ENCODE measurements at regions not wholly inside any gene's neighbourhood (a gene's known extent, or its start where the extent isn't known, plus 50 kb on each side); places are given as distances from the start of the nearest gene placed in this dataset.

DNA sequence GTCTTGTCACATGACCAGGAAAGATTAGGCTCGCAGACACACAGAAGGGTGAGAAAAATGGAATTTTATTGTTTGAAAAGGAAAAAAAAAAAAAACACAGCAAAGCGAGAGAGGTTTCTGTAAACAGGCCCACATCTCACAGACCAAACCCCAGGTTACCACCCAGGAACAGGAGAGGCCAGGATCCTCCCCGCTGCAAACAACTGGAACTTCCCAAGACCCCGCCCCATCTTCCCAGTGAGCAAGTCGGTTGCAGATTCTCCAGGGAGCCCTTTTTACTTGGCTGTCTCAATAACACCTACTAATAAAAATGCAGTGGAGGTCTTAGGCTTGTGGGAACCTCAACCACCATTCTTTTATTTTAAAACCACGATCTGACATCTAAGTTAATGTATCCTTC, 84.7 kb upstream of the ETS2 start:
- Histone ChIP-seq H3K4me3 (ENCODE audit: low read depth, low read length) (no peak overlapping the region), H3K27me3 (ENCODE audit: control insufficient read depth, insufficient read depth, low read length) (peaks cover 21% of the 10 kb centered on the region), H3K27ac (ENCODE audit: low read depth, low read length) (no peak overlapping the region), H3K9me3 (ENCODE audit: control insufficient read depth, insufficient read depth, low read length) (peaks cover 5% of the 10 kb centered on the region)
- TF ChIP-seq, protein P1, sequence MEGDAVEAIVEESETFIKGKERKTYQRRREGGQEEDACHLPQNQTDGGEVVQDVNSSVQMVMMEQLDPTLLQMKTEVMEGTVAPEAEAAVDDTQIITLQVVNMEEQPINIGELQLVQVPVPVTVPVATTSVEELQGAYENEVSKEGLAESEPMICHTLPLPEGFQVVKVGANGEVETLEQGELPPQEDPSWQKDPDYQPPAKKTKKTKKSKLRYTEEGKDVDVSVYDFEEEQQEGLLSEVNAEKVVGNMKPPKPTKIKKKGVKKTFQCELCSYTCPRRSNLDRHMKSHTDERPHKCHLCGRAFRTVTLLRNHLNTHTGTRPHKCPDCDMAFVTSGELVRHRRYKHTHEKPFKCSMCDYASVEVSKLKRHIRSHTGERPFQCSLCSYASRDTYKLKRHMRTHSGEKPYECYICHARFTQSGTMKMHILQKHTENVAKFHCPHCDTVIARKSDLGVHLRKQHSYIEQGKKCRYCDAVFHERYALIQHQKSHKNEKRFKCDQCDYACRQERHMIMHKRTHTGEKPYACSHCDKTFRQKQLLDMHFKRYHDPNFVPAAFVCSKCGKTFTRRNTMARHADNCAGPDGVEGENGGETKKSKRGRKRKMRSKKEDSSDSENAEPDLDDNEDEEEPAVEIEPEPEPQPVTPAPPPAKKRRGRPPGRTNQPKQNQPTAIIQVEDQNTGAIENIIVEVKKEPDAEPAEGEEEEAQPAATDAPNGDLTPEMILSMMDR (IDR thresholded peaks at IDR 0.05; ENCODE audit: low read depth, low read length): no peak
- no peak for DNase-seq (ENCODE audit: low read depth, low spot score)
- ChIA-PET POLR2A (no interaction called here), CTCF (interaction anchor here (0.8 kb wide), 1 partner anchor 9 kb away, joined by 4 read pairs; no protein-coding TSS in a partner anchor)

DNA sequence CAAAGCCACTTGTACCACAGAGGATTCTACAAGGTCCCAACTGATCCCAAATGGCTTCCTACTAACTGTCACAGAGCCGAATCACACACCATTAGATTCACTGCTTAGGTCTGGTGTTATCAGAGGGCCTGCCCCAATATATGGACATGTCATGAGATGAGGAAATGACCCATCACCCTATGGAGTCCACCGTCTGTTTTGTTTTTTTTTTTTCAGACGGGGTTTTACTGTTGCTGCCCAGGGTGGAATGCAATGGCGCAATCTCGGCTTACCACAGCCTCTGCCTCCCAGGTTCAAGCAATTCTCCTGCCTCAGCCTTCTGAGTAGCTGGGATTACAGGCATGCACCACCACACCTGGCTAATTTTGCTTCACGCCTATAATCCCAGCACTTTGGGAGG, 83.8 kb upstream of the ETS2 start:
- Histone ChIP-seq H3K27me3 (ENCODE audit: control insufficient read depth, insufficient read depth, low read length) (peaks cover 14% of the 10 kb centered on the region), H3K27ac (ENCODE audit: low read depth, low read length) (no peak overlapping the region), H3K9me3 (ENCODE audit: control insufficient read depth, insufficient read depth, low read length) (peaks cover 9% of the 10 kb centered on the region), H3K4me3 (ENCODE audit: low read depth, low read length) (no peak overlapping the region)
- no peak for DNase-seq (ENCODE audit: low read depth, low spot score)
- ChIA-PET CTCF (no interaction called here), POLR2A (interaction anchor here (0.7 kb wide), 1 partner anchor 294 kb away, joined by 3 read pairs; no protein-coding TSS in a partner anchor)
- TF ChIP-seq, protein P1 (IDR thresholded peaks at IDR 0.05; ENCODE audit: low read depth, low read length): no peak

DNA sequence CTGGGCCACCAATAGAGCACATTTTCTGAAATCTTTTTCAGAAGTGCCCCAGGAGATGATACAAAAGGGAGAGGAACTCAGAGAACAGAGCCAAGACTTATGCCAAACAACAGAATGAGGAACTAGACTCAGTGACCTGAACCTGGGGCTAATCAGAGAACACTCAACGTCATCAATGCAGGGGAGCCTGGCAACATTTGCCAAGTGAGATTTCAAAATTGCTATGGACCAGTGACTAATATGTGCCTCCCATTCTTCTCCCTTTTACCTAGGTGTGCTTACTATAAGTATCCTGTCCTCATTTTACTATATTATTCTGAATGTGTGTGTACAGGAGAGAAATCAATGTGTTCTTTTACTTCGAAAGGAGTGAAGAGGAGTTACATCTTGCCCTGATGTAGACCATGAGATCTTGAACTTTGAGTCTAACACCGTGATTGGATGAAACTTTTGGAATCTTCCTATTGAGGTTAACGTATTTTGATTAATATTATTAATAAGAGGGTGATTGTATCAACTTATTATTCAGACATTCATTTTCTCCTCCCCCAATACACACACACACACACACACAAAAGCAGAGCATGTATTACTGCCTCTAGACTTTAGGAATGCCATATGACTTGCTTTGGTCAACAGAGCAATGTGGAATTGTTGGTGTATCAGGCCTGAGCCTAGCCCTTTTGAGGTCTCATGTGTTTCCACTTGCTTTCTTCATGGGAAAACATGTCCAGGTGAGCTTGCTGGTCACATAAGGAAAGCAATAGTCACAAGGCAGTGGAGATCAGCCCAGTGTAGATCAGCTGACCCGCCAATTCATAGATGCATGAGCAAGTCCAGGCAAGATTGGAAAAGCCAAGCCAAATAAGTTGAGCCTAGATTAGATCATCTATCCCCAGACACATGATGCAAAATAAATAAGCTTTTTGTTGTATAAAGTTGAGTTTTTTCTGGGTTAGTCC, 80.3 kb upstream of the ETS2 start:
- CTCF ChIA-PET: no interaction called here

DNA sequence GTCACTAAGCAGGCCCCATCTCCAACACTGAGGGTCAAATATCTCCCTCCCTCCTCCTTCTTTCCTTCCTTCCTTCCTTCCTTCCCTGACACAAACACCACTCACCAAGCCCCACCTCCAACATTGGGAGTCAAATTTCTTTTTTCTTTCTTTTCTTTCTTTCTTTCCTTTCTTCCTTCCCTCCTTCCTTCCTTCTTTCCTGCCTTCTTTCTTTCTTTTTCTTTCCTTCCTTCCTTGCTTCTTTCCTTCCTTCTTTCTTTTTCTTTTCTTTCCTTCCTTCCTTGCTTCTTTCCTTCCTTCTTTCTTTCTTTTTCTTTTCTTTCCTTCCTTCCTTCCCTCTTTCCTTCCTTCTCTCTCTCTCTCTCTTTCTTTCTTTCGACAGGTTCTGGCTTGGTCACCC, 79.2 kb upstream of the ETS2 start:
- CTCF ChIA-PET: no interaction called here
- POLR2A ChIA-PET: no interaction called here
- no peak overlapping the region for H3K4me3 ChIP-seq (ENCODE audit: low read depth, low read length)
- TF ChIP-seq, protein P1 (IDR thresholded peaks at IDR 0.05; ENCODE audit: low read depth, low read length): no peak
- no peak overlapping the region for H3K27ac ChIP-seq (ENCODE audit: low read depth, low read length)
- peaks cover 3% of the 10 kb centered on the region for H3K27me3 ChIP-seq (ENCODE audit: control insufficient read depth, insufficient read depth, low read length)
- H3K9me3 ChIP-seq (ENCODE audit: control insufficient read depth, insufficient read depth, low read length): peaks cover 9% of the 10 kb centered on the region; the same call in 1 of the 2 replicates
- no peak for DNase-seq (ENCODE audit: low read depth, low spot score)

More for the DNA sequence above, 80.3 kb upstream of the ETS2 start:
- POLR2A ChIA-PET: no interaction called here
- TF ChIP-seq, protein P1 (IDR thresholded peaks at IDR 0.05; ENCODE audit: low read depth, low read length): no peak
- H3K9me3 ChIP-seq (ENCODE audit: control insufficient read depth, insufficient read depth, low read length): peaks cover 9% of the 10 kb centered on the region; the same call in 1 of the 2 replicates
- H3K27ac ChIP-seq (ENCODE audit: low read depth, low read length): no peak overlapping the region
- H3K27me3 ChIP-seq (ENCODE audit: control insufficient read depth, insufficient read depth, low read length): peaks cover 3% of the 10 kb centered on the region
- H3K4me3 ChIP-seq (ENCODE audit: low read depth, low read length): no peak overlapping the region
- DNase-seq (ENCODE audit: low read depth, low spot score): no peak

GRCh38 chr21:38729291-38729690, 76.4 kb upstream of the ETS2 start:
- ChIA-PET POLR2A (no interaction called here), CTCF (interaction anchor here (1.9 kb wide), 1 partner anchor 408 kb away, joined by 7 read pairs; no protein-coding TSS in a partner anchor)
- Histone ChIP-seq H3K27me3 (ENCODE audit: control insufficient read depth, insufficient read depth, low read length) (no peaks in the 10 kb centered on the region), H3K27ac (ENCODE audit: low read depth, low read length) (no peak overlapping the region), H3K4me3 (ENCODE audit: low read depth, low read length) (no peak overlapping the region), H3K9me3 (ENCODE audit: control insufficient read depth, insufficient read depth, low read length) (peaks cover 9% of the 10 kb centered on the region; the same call in 1 of the 2 replicates)
- no peak for DNase-seq (ENCODE audit: low read depth, low spot score)
- TF ChIP-seq, protein P1 (IDR thresholded peaks at IDR 0.05; ENCODE audit: low read depth, low read length): no peak

Data from AG04450 (cell line).